ENCODE measurements at regions not wholly inside any gene's neighbourhood (a gene's known extent, or its start where the extent isn't known, plus 50 kb on each side); places are given as distances from the start of the nearest gene placed in this dataset.
"Not testable (repeated sequence)": the region's sequence is repeated elsewhere in the genome, so short reads cannot be mapped to it uniquely, and the experiment has no call there.

DNA sequence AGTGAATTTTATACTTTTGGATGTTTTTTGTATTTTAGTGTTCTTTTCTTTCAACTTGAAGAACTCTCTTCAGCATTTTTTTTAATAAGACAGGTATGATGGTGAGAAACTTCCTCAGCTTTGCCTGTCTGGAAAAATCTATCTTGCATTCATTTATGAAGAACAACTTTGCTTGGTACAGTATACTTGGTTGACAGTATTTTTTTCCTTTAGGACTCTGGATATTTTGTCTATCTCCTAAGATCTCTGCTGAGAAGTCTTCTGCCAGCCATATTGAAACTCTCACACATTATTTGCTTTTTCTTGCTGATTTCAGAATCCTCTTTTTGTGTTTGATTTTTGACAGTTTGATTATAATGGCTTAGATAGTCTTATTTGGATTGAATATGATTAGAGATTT, 405.0 kb upstream of the GHITM start:
- H3K36me3 Mint-ChIP-seq, result peaks cover 11% of the 10 kb centered on the region
- DNase-seq (ENCODE audit: low spot score) (no peak), ATAC-seq (no peak)
- no peaks in the 10 kb centered on the region for H3K4me1 Mint-ChIP-seq (ENCODE audit: low read depth in 2 of 2)
- H3K27ac Mint-ChIP-seq, result no peak overlapping the region
- no peak overlapping the region for H3K4me3 Mint-ChIP-seq
- peaks cover 12% of the 10 kb centered on the region for H3K9me3 Mint-ChIP-seq
- H3K27me3 Mint-ChIP-seq, result no peaks in the 10 kb centered on the region

DNA sequence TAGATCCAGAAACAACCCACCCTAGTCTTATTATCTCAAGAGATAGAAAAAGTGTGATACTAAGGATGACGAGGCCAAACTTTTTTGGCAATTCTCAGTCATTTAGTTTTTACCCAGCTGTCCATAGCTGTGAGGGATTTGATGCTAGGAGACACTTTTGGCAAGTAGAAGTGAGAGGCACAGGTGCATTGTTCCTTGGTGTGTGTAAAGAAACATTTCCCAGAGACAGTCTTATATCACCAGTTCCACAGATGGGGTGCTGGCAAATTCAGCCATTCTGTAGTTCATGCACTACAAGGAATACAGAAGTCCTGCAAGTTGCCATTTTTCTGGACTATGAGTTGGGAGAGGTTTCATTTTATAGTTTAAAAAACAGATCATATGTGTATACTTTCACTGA, 403.3 kb upstream of the GHITM start:
- ATAC-seq, result no peak
- peaks cover 12% of the 10 kb centered on the region for H3K9me3 Mint-ChIP-seq
- H3K27me3 Mint-ChIP-seq, result no peaks in the 10 kb centered on the region
- H3K36me3 Mint-ChIP-seq, result peaks cover 11% of the 10 kb centered on the region
- DNase-seq (ENCODE audit: low spot score), result no peak
- no peaks in the 10 kb centered on the region for H3K4me1 Mint-ChIP-seq (ENCODE audit: low read depth in 2 of 2)
- H3K27ac Mint-ChIP-seq, result no peak overlapping the region
- H3K4me3 Mint-ChIP-seq, result no peak overlapping the region

GRCh38 chr10:83750604-83751003, 388.7 kb upstream of the GHITM start:
- H3K36me3 Mint-ChIP-seq, result peaks cover 23% of the 10 kb centered on the region

GRCh38 chr10:83753490-83753889, 385.8 kb upstream of the GHITM start:
- no peak for DNase-seq (ENCODE audit: low spot score)
- Mint-ChIP-seq H3K27ac (no peak overlapping the region), H3K27me3 (no peaks in the 10 kb centered on the region), H3K9me3 (peaks cover 26% of the 10 kb centered on the region), H3K4me3 (no peak overlapping the region), H3K4me1 (ENCODE audit: low read depth in 2 of 2) (no peaks in the 10 kb centered on the region), H3K36me3 (peaks cover 21% of the 10 kb centered on the region)
- ATAC-seq, result no peak

More at GRCh38 chr10:83750604-83751003, 388.7 kb upstream of the GHITM start:
- Mint-ChIP-seq H3K4me1 (ENCODE audit: low read depth in 2 of 2) (no peaks in the 10 kb centered on the region), H3K27me3 (no peaks in the 10 kb centered on the region), H3K27ac (no peak overlapping the region), H3K4me3 (no peak overlapping the region), H3K9me3 (peaks cover 22% of the 10 kb centered on the region)
- no peak for ATAC-seq
- DNase-seq (ENCODE audit: low spot score), result no peak

DNA sequence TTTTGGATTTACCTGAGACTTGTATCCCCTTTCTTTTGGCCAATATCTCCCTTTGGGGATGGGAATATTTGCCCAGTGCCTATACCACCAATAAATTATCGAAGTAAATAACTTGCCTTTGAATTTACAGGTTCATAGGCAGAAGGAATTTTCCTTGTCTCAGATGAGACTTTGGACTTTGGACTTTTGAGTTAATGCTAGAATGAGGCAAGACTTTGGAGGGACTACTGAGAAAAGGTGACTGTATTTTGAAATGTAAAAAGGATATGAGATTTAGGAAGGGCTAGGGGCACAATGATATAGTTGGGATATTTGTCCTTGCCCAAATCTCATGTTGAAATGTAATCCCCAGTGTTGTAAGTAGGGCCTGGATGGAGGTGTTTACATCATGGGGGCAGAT, 384.5 kb upstream of the GHITM start:
- Mint-ChIP-seq H3K4me3 (no peak overlapping the region), H3K4me1 (ENCODE audit: low read depth in 2 of 2) (no peaks in the 10 kb centered on the region), H3K27me3 (no peaks in the 10 kb centered on the region), H3K36me3 (peaks cover 21% of the 10 kb centered on the region), H3K9me3 (peaks cover 22% of the 10 kb centered on the region), H3K27ac (no peak overlapping the region)
- no peak for DNase-seq (ENCODE audit: low spot score)
- no peak for ATAC-seq

DNA sequence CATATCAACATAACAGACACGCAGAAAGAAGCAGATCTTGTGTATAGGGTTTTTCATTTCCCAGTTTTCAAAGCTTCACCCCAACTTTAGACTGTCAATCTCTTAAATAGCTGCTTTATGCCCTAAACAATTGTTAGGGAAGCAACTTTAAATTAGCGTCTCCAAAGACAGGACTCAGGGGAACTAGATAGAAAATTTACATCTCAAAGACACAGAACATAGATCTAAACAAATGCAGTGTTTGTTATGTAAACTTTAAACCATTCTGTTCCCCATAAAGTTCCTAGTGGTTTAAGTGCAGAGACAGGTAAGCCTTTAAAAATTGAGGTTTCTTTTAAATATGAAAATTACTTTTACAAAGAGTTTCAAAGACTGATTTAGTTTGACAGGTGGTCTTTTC, 379.2 kb upstream of the GHITM start:
- no peaks in the 10 kb centered on the region for H3K4me1 Mint-ChIP-seq (ENCODE audit: low read depth in 2 of 2)

GRCh38 chr10:83764666-83765065, 374.6 kb upstream of the GHITM start:
- Mint-ChIP-seq H3K4me1 (ENCODE audit: low read depth in 2 of 2) (no peaks in the 10 kb centered on the region), H3K9me3 (peaks cover 12% of the 10 kb centered on the region), H3K27me3 (no peaks in the 10 kb centered on the region), H3K27ac (no peak overlapping the region), H3K36me3 (no peaks in the 10 kb centered on the region), H3K4me3 (no peak overlapping the region)
- DNase-seq (ENCODE audit: low spot score), result no peak
- no peak for ATAC-seq

More for the DNA sequence above, 379.2 kb upstream of the GHITM start:
- DNase-seq (ENCODE audit: low spot score), result no peak
- Mint-ChIP-seq H3K36me3 (peaks cover 4% of the 10 kb centered on the region), H3K27ac (no peak overlapping the region), H3K9me3 (peaks cover 17% of the 10 kb centered on the region), H3K27me3 (no peaks in the 10 kb centered on the region), H3K4me3 (no peak overlapping the region)
- no peak for ATAC-seq

DNA sequence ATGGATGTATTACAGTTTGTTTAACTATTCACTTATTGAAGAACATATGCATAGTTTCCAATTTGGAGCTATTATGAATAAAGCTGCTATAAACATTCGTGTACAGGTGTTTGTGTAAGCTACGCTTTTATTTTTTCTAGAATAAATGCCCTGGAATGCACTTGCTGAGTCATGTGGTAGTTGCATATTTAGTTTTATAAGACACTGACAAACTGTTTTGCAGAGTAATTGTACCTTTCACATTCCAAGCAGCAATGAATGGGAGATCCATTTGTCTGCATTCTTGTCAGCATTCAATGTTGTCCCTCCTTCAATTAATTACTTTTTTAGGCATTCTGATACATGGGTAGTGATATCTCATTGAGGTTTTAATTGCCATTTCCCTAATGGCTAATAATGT, 373.6 kb upstream of the GHITM start:
- H3K36me3 Mint-ChIP-seq, result no peaks in the 10 kb centered on the region
- H3K4me1 Mint-ChIP-seq (ENCODE audit: low read depth in 2 of 2), result no peaks in the 10 kb centered on the region
- DNase-seq (ENCODE audit: low spot score), result no peak
- peaks cover 12% of the 10 kb centered on the region for H3K9me3 Mint-ChIP-seq
- H3K4me3 Mint-ChIP-seq, result no peak overlapping the region
- ATAC-seq, result no peak
- H3K27ac Mint-ChIP-seq, result no peak overlapping the region
- no peaks in the 10 kb centered on the region for H3K27me3 Mint-ChIP-seq

DNA sequence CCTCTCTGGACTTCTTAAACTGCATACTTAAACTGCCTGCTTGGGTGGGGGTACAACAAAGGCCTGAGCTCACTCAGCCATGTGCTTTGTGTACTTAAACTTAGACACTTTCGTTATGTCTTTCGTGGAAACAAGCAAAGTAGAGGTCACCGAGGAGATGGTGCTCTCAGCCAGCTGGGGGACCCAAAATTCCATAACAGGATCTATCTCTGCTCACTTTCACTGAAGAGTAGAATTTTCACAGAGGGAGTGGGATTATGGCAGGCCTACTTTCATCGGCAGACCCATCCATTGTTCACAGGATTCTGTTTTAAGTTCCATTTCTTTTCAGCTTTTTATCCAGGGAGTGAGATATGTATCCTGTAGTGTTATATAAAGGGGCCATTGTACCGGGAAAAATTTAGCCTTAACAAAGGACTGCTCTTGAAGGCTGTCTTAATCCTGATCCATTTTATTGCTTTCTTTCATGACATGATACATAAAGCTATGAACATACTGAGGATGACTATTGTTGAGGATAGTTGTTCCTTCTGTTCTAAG, 370.0 kb upstream of the GHITM start:
- Mint-ChIP-seq H3K27ac (no peak overlapping the region), H3K4me3 (no peak overlapping the region), H3K27me3 (no peaks in the 10 kb centered on the region), H3K9me3 (peaks cover 18% of the 10 kb centered on the region), H3K4me1 (ENCODE audit: low read depth in 2 of 2) (no peaks in the 10 kb centered on the region), H3K36me3 (peaks cover 4% of the 10 kb centered on the region)
- no peak for ATAC-seq
- no peak for DNase-seq (ENCODE audit: low spot score)

GRCh38 chr10:83786701-83787100, 352.6 kb upstream of the GHITM start:
- ATAC-seq; H3K36me3 Mint-ChIP-seq; H3K4me1 Mint-ChIP-seq (ENCODE audit: low read depth in 2 of 2); H3K27me3 Mint-ChIP-seq; DNase-seq (ENCODE audit: low spot score); H3K4me3 Mint-ChIP-seq; H3K9me3 Mint-ChIP-seq; H3K27ac Mint-ChIP-seq: not testable (repeated sequence)

GRCh38 chr10:83801983-83802382, 337.3 kb upstream of the GHITM start:
- no peak overlapping the region for H3K4me3 Mint-ChIP-seq
- H3K4me1 Mint-ChIP-seq (ENCODE audit: low read depth in 2 of 2), result no peaks in the 10 kb centered on the region
- no peaks in the 10 kb centered on the region for H3K36me3 Mint-ChIP-seq
- no peak overlapping the region for H3K27ac Mint-ChIP-seq
- H3K9me3 Mint-ChIP-seq, result peaks cover 6% of the 10 kb centered on the region
- no peaks in the 10 kb centered on the region for H3K27me3 Mint-ChIP-seq
- DNase-seq (ENCODE audit: low spot score), result no peak
- ATAC-seq, result no peak

GRCh38 chr10:83806717-83807116, 332.6 kb upstream of the GHITM start:
- H3K36me3 Mint-ChIP-seq, result no peaks in the 10 kb centered on the region
- ATAC-seq, result peak in 1 of 2 donors; percentile 28
- peaks cover 0 to 7% of the 10 kb centered on the region in 2 donors for H3K27me3 Mint-ChIP-seq

DNA sequence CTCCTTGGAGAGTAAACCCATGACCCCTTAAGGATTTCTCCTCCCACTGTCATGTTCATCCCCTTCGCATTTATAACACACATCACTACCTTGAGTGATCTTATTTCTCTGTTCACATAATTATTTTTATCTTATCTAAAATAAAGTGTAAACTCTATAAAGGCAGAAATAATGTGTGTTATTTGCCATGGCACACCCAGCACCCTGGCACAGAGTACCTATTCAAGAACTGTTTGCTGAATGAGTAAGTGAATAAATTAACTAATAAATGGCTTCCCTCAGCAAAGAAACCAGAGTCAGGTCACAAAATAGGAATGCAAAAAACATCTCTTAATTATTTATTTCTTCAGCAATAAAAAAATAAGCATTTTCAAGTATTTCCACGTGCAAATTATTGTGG, 330.3 kb upstream of the GHITM start:
- Mint-ChIP-seq H3K4me3 (no peak overlapping the region), H3K4me1 (ENCODE audit: low read depth in 2 of 2) (no peaks in the 10 kb centered on the region), H3K36me3 (no peaks in the 10 kb centered on the region), H3K27me3 (peaks cover 0 to 7% of the 10 kb centered on the region in 2 donors), H3K27ac (no peak overlapping the region), H3K9me3 (no peaks in the 10 kb centered on the region)
- ATAC-seq (no peak), DNase-seq (ENCODE audit: low spot score) (no peak)

More at GRCh38 chr10:83806717-83807116, 332.6 kb upstream of the GHITM start:
- Mint-ChIP-seq H3K4me3 (no peak overlapping the region), H3K4me1 (ENCODE audit: low read depth in 2 of 2) (no peaks in the 10 kb centered on the region), H3K27ac (no peak overlapping the region), H3K9me3 (peaks cover 6% of the 10 kb centered on the region)
- DNase-seq (ENCODE audit: low spot score), result no peak

GRCh38 chr10:83816942-83817341, 322.4 kb upstream of the GHITM start:
- Mint-ChIP-seq H3K36me3 (no peaks in the 10 kb centered on the region), H3K27me3 (no peaks in the 10 kb centered on the region), H3K4me1 (ENCODE audit: low read depth in 2 of 2) (no peaks in the 10 kb centered on the region), H3K27ac (no peak overlapping the region), H3K9me3 (peaks cover 3% of the 10 kb centered on the region), H3K4me3 (no peak overlapping the region)
- peak in 1 of 2 donors; percentile 76 for ATAC-seq
- no peak for DNase-seq (ENCODE audit: low spot score)

- H3K4me1 Mint-ChIP-seq (ENCODE audit: low read depth in 2 of 2), result no peaks in the 10 kb centered on the region
- H3K9me3 Mint-ChIP-seq, result peaks cover 3% of the 10 kb centered on the region
- no peaks in the 10 kb centered on the region for H3K36me3 Mint-ChIP-seq
- H3K4me3 Mint-ChIP-seq, result no peak overlapping the region
- no peak for ATAC-seq
- DNase-seq (ENCODE audit: low spot score), result no peak
- H3K27ac Mint-ChIP-seq, result no peak overlapping the region
- no peaks in the 10 kb centered on the region for H3K27me3 Mint-ChIP-seq
Measured at GRCh38 chr10:83817797-83818196, 321.5 kb upstream of the GHITM start.

Measured in natural killer cell treated with Interleukin-12 subunit alpha and Interleukin-12 subunit beta and Interleukin-15 and Interleukin-18, amount 100 ng/mL, for 72 hours (primary cell).